ENCODE measurements at regions not wholly inside any gene's neighbourhood (a gene's known extent, or its start where the extent isn't known, plus 50 kb on each side); places are given as distances from the start of the nearest gene placed in this dataset.

- ATAC-seq (replicated peaks) (no peak), DNase-seq (no peak)
- peaks cover 12 to 16% of the 10 kb centered on the region in 2 donors for H3K27me3 Mint-ChIP-seq
- H3K27ac Mint-ChIP-seq: no peak overlapping the region
- H3K4me1 Mint-ChIP-seq (ENCODE audit: low read depth in 2 of 2): no peaks in the 10 kb centered on the region
- H3K4me3 Mint-ChIP-seq: no peak overlapping the region
- H3K9me3 Mint-ChIP-seq: no peaks in the 10 kb centered on the region
- no peaks in the 10 kb centered on the region for H3K36me3 Mint-ChIP-seq (ENCODE audit: insufficient read depth)
Observed at GRCh38 chr20:58600756-58601155, 50.3 kb upstream of the STX16 start.

GRCh38 chr20:58599966-58600365, 51.1 kb upstream of the STX16 start:
- Mint-ChIP-seq H3K36me3 (ENCODE audit: insufficient read depth) (no peaks in the 10 kb centered on the region), H3K9me3 (no peaks in the 10 kb centered on the region), H3K27ac (no peak overlapping the region), H3K4me3 (no peak overlapping the region), H3K27me3 (peaks cover 12 to 16% of the 10 kb centered on the region in 2 donors), H3K4me1 (ENCODE audit: low read depth in 2 of 2) (no peaks in the 10 kb centered on the region)
- no peak for DNase-seq
- no peak for ATAC-seq (replicated peaks)

DNA sequence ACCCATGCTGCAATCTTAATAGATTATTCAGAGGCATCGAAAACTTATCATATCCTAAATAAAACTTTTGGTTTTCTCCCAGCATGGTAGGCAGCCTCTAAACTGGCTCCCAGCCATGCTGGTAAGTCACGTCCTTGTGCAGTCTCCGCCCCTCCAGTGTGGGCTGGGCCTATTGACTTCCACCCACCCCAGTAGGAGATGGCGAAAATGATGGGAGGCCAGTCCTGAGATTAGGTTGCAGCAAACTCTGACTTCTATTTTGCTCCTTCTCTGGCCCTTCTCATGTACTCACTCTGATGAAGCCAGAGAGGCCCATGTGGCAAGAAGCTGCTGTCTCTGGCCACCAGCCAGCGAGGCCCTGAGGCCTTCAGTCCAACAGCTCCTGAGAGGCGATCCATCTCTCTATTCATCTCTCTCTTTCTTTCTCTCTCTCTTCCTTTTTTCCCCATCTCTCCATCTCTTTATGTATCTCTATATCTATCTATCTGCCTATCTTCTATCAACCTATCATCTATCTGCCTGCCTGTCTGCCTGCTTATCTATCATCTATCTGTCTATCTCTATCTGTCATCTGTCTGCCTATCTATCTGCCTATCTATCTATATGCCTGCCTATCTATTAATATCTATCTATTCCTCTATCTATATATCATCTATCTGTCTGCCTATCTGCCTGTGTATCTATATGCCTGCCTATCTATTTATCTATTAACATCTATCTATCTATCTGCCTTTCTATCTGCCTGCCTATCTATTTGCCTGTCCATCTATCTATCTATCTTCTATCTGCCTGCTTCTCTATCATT, 52.7 kb upstream of the STX16 start:
- ATAC-seq (replicated peaks) (no peak), DNase-seq (no peak)
- Mint-ChIP-seq H3K36me3 (ENCODE audit: insufficient read depth) (no peaks in the 10 kb centered on the region), H3K9me3 (no peaks in the 10 kb centered on the region), H3K27me3 (peaks cover 4 to 21% of the 10 kb centered on the region in 2 donors), H3K4me1 (ENCODE audit: low read depth in 2 of 2) (no peaks in the 10 kb centered on the region), H3K27ac (no peak overlapping the region), H3K4me3 (no peak overlapping the region)

DNA sequence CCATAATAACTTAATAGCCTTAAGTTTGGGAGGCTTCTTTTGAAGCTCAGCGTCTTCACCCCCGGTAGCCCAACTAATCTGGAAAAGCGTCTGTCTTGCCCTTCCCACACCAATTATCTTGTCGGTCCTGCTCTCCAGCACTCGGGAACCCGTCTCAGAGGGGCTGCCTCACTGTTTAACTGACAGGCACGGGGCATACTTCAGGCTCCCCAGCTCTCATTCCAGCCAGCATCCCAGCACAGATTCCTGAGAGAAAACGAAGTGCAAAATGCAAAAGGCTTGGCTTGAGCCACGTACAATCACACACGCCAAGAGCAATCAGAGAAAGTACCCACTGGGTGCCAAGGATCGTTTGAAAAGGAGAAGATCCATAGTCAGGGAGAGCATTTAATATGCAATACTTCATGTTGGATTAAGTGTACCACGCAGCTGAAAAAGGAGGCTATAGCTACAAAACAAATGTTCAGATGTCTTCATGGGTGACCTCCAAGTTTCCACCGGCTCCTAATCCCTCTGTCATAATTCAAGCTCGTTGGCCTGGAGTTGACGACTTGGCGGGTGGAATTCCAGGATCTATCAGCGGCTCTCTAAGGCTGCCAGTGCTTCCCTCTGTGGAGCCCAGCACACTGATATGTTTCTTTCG, 53.7 kb upstream of the STX16 start:
- DNase-seq (no peak), ATAC-seq (replicated peaks) (no peak)
- H3K9me3 Mint-ChIP-seq: no peaks in the 10 kb centered on the region
- H3K36me3 Mint-ChIP-seq (ENCODE audit: insufficient read depth): no peaks in the 10 kb centered on the region
- no peak overlapping the region for H3K4me3 Mint-ChIP-seq
- no peaks in the 10 kb centered on the region for H3K4me1 Mint-ChIP-seq (ENCODE audit: low read depth in 2 of 2)
- peaks cover 7 to 25% of the 10 kb centered on the region in 2 donors for H3K27me3 Mint-ChIP-seq
- H3K27ac Mint-ChIP-seq: no peak overlapping the region

DNA sequence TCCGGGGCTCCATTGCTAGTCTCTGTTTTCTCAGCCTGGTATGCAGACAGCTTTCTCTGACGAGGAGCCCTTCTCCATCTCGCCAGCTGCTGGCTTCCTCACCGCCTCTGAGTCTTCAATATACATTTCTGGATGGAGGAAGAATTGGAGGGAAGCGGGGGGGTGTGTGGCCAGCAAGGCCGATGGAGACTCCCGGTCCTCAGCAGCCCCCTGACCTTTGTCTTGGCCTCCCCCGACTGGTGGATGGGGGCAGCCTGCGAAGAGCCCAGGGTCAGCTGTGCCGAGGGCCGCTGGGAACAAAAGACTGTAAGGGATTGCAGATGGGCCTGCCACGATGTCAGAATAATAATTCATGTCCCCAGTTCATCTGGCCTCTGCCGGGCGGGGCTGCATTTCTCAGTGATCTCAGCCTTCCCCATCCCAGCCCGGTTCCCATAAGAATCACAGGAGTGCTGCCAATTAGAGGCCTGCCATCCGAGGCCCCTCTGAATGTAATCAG, 54.3 kb upstream of the STX16 start:
- Mint-ChIP-seq H3K27me3 (peaks cover 9 to 23% of the 10 kb centered on the region in 2 donors), H3K9me3 (no peaks in the 10 kb centered on the region), H3K4me3 (no peak overlapping the region), H3K27ac (no peak overlapping the region), H3K4me1 (ENCODE audit: low read depth in 2 of 2) (no peaks in the 10 kb centered on the region), H3K36me3 (ENCODE audit: insufficient read depth) (no peaks in the 10 kb centered on the region)
- DNase-seq (no peak), ATAC-seq (replicated peaks) (no peak)

- Mint-ChIP-seq H3K4me3 (no peak overlapping the region), H3K27ac (no peak overlapping the region), H3K36me3 (ENCODE audit: insufficient read depth) (no peaks in the 10 kb centered on the region), H3K27me3 (peaks cover 15 to 23% of the 10 kb centered on the region in 2 donors), H3K9me3 (no peaks in the 10 kb centered on the region), H3K4me1 (ENCODE audit: low read depth in 2 of 2) (peaks cover 4 to 5% of the 10 kb centered on the region in 2 donors)
- no peak for DNase-seq
- no peak for ATAC-seq (replicated peaks)
Observed at GRCh38 chr20:58596244-58596643, 54.8 kb upstream of the STX16 start.

DNA sequence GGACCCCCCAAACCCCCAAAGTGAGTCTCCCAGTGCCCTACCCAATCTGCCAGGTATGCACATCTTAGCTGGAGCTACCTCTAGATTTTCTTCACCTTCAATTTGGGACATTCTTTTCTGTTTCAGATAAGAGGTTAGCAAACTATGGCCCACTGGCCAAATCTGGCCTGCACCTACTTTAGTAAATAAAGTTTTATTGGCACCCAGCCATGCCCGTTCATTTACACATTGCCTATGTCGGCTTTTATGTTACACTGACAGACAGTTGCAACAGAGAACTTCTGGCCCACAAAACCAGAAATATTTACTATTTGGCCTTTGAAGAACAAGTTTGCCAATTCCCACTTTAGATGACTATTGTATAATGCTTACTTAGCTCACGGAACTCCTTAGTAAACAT, 55.9 kb upstream of the STX16 start:
- Mint-ChIP-seq H3K4me1 (ENCODE audit: low read depth in 2 of 2) (peaks cover 4 to 6% of the 10 kb centered on the region in 2 donors), H3K27ac (no peak overlapping the region), H3K4me3 (no peak overlapping the region), H3K9me3 (no peaks in the 10 kb centered on the region), H3K27me3 (peaks cover 20% of the 10 kb centered on the region in 2 donors), H3K36me3 (ENCODE audit: insufficient read depth) (no peaks in the 10 kb centered on the region)
- ATAC-seq (replicated peaks) (no peak), DNase-seq (no peak)

GRCh38 chr20:58593880-58594638, 57.0 kb upstream of the STX16 start:
- peaks cover 4 to 6% of the 10 kb centered on the region in 2 donors for H3K4me1 Mint-ChIP-seq (ENCODE audit: low read depth in 2 of 2)
- H3K4me3 Mint-ChIP-seq: no peak overlapping the region
- H3K9me3 Mint-ChIP-seq: no peaks in the 10 kb centered on the region
- H3K27me3 Mint-ChIP-seq: peaks cover 25 to 27% of the 10 kb centered on the region in 2 donors
- ATAC-seq (replicated peaks) (no peak), DNase-seq (no peak)
- no peak overlapping the region for H3K27ac Mint-ChIP-seq
- no peaks in the 10 kb centered on the region for H3K36me3 Mint-ChIP-seq (ENCODE audit: insufficient read depth)

DNA sequence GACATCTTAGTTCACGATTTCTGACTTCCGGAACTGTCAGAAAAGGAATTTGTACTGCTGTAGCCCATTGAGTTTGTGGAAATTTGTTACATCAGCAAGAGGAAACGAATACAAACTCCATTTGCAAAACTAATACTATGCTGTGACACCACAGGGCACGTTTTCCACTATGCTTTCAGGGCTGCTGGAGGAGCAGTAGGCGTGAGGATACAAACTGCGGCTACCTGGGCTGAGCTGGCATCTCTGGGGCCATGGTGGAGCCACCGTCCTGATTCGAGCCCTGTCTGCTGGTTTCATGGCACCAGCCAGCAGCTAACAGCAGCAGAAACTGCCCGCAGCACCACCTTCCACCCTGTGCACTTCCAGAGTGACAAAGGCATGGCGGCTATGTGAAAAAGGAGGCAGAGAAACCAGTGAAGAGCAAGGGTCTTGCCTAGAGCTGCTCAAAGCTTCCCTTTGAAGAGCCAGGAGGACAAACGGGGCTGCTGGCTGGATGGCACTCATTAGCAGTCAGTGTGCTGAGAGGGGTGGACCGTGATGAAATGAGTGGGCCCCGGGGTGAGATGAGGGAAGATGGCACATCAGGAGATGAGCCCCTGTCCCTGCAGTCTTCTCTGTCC, 58.9 kb upstream of the STX16 start:
- H3K27ac Mint-ChIP-seq: no peak overlapping the region
- no peak for ATAC-seq (replicated peaks)
- H3K4me1 Mint-ChIP-seq (ENCODE audit: low read depth in 2 of 2): peaks cover 4 to 6% of the 10 kb centered on the region in 2 donors
- H3K4me3 Mint-ChIP-seq: no peak overlapping the region
- H3K36me3 Mint-ChIP-seq (ENCODE audit: insufficient read depth): no peaks in the 10 kb centered on the region
- DNase-seq: no peak
- no peaks in the 10 kb centered on the region for H3K9me3 Mint-ChIP-seq
- peaks cover 34 to 38% of the 10 kb centered on the region in 2 donors for H3K27me3 Mint-ChIP-seq

DNA sequence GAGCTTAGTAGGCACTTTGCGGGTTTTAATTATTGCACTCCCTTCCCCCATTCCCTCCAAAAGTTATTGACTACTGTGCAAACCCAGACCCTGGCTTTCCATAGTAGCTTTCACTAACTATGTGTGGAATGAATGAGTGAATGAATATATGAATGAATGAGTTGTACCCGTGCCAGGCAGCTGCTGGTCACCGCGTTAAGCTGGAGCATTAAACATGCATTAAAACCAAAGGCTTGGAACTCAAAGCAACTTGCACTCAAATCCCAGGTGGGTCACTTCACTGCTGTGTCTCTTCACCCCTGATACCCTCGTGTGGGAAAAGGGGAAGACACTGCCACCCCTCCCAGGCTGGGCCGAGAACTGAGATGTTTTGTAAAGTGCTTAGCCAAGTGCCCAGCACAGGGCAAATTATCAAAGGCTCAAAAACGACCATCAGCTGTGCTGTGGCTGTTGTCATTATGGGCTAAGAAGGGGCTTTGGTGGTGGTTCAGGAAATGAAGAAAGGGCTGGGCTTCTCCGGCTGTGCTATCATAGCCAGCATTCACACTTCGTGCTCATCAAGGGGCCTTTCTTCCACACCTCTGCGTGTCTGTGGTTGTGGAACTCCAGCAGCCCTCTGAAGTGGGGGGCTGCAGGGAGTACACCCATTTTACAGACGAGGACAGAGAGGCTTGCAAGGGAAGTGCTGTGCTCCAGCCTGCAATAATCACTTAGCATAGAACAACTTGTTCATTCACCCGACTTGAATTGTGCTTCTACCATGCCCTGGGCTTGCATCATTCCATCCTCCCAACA, 60.2 kb upstream of the STX16 start:
- DNase-seq (no peak), ATAC-seq (replicated peaks) (peak; percentile 56)
- H3K27ac Mint-ChIP-seq: no peak overlapping the region
- peaks cover 46% of the 10 kb centered on the region in 2 donors for H3K27me3 Mint-ChIP-seq
- no peaks in the 10 kb centered on the region for H3K36me3 Mint-ChIP-seq (ENCODE audit: insufficient read depth)
- H3K4me1 Mint-ChIP-seq (ENCODE audit: low read depth in 2 of 2): peaks cover 4 to 6% of the 10 kb centered on the region in 2 donors
- peak overlapping the region in 1 of 2 donors; percentile 36 for H3K4me3 Mint-ChIP-seq
- H3K9me3 Mint-ChIP-seq: no peaks in the 10 kb centered on the region

DNA sequence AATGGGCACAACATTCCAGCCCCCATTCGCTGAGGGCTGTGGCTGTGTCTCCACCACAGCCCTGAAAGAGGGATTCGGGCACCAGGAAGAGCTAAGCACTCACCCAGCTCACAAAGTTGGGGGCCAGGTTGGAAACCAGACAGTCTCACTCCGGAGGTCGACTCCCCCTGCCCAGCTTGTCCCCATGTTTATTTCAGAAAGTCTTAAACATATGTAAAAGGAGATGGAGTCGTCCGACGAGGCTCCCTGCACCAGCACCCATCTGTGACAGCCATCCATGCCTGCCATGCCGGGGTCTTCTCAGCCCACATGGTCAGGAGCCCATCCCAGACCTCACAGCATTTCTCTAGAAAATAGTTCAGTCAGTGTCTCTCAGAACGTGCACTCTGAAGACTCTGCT, 63.6 kb upstream of the STX16 start:
- Mint-ChIP-seq H3K9me3 (no peaks in the 10 kb centered on the region), H3K27ac (no peak overlapping the region), H3K4me3 (no peak overlapping the region), H3K36me3 (ENCODE audit: insufficient read depth) (no peaks in the 10 kb centered on the region), H3K27me3 (peaks cover 49 to 57% of the 10 kb centered on the region in 2 donors), H3K4me1 (ENCODE audit: low read depth in 2 of 2) (peaks cover 4 to 6% of the 10 kb centered on the region in 2 donors)
- ATAC-seq (replicated peaks) (no peak), DNase-seq (no peak)

DNA sequence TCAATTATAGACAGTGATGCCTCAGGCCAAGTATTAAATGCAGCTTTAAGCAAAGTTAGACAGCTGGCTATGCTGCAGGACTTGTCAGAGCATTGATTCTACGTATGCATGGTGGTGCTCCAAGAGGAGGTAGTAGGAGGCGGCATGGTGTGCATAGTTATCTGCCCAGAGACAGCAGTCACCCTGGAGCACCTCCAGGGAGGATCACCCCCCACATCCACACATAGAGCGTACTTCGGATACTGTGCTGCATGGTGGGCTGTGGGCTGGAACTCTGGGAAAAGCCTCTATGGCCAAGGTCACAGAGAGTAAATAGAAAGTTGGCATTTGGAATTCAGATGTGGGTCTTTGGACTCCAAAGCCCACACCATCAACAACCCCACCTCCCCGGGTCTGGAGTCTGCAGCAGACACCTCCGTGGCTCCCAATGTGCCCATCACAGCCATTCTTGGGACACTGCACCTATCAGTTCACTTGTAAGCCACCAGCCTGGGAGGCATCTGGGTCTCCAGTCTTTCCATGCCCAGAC, 64.5 kb upstream of the STX16 start:
- no peak overlapping the region for H3K27ac Mint-ChIP-seq
- H3K4me1 Mint-ChIP-seq (ENCODE audit: low read depth in 2 of 2): peaks cover 4% of the 10 kb centered on the region in 2 donors
- no peak overlapping the region for H3K4me3 Mint-ChIP-seq
- no peaks in the 10 kb centered on the region for H3K36me3 Mint-ChIP-seq (ENCODE audit: insufficient read depth)
- peaks cover 0 to 1% of the 10 kb centered on the region in 2 donors for H3K9me3 Mint-ChIP-seq
- ATAC-seq (replicated peaks) (no peak), DNase-seq (no peak)
- H3K27me3 Mint-ChIP-seq: peaks cover 46 to 62% of the 10 kb centered on the region in 2 donors

All from effector memory CD8-positive, alpha-beta T cell (primary cell).